ENCODE measurements at regions not wholly inside any gene's neighbourhood (a gene's known extent, or its start where the extent isn't known, plus 50 kb on each side); places are given as distances from the start of the nearest gene placed in this dataset.

DNA sequence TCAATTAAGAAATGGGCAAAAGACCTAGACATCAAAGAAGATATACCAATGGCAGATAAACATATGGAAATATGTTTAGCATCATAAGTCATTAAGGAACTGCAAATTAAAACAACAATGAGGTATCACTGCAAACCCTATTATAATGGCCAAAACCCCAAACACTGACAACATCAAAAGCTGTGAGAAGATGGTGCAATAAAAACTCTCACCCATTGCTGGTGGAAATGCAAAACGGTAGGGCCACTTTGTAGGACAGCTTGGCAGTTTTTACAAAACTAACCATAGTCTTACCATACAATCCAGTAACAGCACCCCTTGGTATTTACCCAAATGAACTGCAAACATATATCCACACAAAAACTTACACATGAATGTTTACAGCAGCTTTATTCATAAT is 213.1 kb downstream of the UBE2E3 start:
- TF ChIP-seq, protein P1, sequence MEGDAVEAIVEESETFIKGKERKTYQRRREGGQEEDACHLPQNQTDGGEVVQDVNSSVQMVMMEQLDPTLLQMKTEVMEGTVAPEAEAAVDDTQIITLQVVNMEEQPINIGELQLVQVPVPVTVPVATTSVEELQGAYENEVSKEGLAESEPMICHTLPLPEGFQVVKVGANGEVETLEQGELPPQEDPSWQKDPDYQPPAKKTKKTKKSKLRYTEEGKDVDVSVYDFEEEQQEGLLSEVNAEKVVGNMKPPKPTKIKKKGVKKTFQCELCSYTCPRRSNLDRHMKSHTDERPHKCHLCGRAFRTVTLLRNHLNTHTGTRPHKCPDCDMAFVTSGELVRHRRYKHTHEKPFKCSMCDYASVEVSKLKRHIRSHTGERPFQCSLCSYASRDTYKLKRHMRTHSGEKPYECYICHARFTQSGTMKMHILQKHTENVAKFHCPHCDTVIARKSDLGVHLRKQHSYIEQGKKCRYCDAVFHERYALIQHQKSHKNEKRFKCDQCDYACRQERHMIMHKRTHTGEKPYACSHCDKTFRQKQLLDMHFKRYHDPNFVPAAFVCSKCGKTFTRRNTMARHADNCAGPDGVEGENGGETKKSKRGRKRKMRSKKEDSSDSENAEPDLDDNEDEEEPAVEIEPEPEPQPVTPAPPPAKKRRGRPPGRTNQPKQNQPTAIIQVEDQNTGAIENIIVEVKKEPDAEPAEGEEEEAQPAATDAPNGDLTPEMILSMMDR (IDR thresholded peaks at IDR 0.05; ENCODE audit: borderline replicate concordance, extremely low read depth, low read length, poor library complexity, severe bottlenecking) = no peak
- no peak for TF ChIP-seq EZH2 (IDR thresholded peaks at IDR 0.05; ENCODE audit: borderline replicate concordance, low read depth, low read length, severe bottlenecking)
